Retinal pigment epithelial cell (primary cell): ENCODE measurements at regions not wholly inside any gene's neighbourhood (a gene's known extent, or its start where the extent isn't known, plus 50 kb on each side); places are given as distances from the start of the nearest gene placed in this dataset.

ENCODE experiments used
- DNase-seq: peaks from one replicate; pipeline ENCODE4 v3.0.0-alpha.2; 2010; ENCODE audit warnings: low read depth
- H3K4me3 ChIP-seq: 2 replicates; pipeline ENCODE4 v1.5.1; 2011; ENCODE audit warnings: mild to moderate bottlenecking, low read length, control low read depth, moderate library complexity
- TF ChIP-seq, protein P1 (sequence below): conservative IDR thresholded peaks from 2 replicates; pipeline ENCODE4 v1.5.1; 2011; ENCODE audit warnings: low read depth, low read length, control low read depth, inconsistent platforms

DNA sequence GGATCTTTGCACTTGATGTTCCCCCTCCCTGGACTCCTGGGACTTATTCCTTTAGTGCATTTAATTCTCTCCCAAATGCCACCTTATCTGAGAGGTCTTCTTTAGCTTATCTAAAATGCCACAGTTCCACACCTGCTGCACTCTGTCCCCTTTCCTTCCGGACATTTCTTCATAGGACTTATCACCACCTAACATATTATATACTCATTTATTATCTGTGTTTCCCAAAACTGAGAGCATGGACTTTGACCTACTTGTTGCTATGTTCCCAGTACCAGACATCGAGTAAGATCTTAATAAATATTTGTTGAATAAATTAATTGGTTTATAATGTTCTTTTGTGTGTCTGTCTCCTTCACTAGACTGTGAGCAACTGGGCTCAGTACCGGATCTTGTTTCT lies 585.3 kb downstream of the INSC start:
- DNase-seq = no peak
- TF ChIP-seq, protein P1, sequence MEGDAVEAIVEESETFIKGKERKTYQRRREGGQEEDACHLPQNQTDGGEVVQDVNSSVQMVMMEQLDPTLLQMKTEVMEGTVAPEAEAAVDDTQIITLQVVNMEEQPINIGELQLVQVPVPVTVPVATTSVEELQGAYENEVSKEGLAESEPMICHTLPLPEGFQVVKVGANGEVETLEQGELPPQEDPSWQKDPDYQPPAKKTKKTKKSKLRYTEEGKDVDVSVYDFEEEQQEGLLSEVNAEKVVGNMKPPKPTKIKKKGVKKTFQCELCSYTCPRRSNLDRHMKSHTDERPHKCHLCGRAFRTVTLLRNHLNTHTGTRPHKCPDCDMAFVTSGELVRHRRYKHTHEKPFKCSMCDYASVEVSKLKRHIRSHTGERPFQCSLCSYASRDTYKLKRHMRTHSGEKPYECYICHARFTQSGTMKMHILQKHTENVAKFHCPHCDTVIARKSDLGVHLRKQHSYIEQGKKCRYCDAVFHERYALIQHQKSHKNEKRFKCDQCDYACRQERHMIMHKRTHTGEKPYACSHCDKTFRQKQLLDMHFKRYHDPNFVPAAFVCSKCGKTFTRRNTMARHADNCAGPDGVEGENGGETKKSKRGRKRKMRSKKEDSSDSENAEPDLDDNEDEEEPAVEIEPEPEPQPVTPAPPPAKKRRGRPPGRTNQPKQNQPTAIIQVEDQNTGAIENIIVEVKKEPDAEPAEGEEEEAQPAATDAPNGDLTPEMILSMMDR = no peak
- no peak overlapping the region for H3K4me3 ChIP-seq

DNA sequence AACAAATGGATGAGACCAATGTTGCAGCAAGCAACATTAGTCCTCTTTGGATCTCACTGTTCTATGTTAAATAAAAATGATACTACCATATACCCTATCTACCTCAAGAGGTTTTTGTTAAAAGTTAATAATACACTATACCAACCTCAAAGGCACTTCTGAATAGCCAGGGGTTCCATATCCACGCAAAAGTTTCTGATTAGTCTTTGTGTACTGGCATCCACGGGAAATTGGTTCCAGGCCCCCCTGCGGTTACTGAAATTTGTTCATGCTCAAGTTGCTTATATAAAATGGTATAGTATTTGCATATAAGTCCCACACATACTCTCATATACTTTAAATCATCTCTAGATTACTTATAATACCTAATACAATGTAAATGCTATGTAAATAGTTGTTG lies 585.7 kb downstream of the INSC start:
- H3K4me3 ChIP-seq = no peak overlapping the region
- no peak for DNase-seq
- TF ChIP-seq, protein P1 = no peak

DNA sequence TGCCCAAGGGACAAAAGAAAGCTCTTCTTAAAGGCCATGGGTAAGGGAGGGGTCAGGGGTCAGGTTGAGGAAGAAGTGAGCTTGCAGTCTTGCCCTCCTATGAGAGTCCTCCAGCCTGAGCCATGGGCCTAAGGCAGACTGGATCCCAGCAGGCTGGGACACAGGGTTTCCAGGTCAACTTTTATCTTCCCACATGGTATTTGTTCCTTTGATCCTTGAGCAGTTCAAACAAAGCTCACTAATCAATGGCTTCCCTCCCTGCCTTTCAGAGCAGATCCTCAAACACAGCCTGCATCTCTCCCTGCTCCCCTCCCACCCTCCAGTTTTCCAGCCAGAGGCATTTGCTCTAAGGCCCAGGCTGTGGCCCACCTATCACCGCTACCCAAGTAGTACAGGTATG lies 589.3 kb downstream of the INSC start:
- no peak overlapping the region for H3K4me3 ChIP-seq
- DNase-seq = no peak
- TF ChIP-seq, protein P1 = no peak

DNA sequence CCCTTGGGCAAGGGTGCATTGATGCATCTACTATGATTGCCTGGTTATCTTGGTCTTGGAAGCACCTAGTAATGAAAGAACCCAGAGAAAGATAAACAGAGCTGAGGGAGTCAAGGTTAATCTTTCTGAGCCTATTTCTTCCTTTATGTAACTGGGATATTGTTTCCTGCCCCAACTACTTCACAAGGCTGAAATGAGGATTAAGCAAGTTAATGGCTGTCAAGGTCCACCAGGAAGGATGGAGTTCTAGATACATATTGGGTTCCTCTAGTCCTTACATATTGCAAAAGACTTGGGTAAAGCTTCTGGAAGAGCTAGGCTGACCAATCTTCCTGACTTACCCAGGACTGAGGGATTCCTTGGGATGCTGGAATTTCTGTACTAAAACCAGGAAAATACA lies 589.8 kb downstream of the INSC start:
- H3K4me3 ChIP-seq = no peak overlapping the region
- TF ChIP-seq, protein P1 = no peak
- no peak for DNase-seq

DNA sequence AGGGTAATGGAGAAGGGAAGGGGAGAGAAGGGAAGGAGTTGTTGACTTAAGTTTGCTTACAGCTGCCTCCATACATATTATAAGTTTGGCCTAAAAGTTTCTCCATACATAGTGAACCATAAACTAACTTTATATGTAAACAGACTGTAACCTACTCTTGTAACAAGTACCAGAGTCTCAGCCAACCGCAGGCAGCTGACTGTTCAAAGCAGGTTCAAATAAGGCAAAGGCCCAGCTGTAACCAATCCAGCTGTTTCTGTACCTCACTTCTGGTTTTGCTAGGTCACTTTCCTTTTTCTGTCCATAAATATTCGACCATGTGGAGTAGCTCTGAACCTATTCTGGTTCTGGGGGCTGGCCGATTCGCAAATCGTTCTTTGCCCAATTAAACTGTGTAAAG lies 591.2 kb downstream of the INSC start:
- H3K4me3 ChIP-seq = no peak overlapping the region
- TF ChIP-seq, protein P1 = no peak
- DNase-seq = no peak

DNA sequence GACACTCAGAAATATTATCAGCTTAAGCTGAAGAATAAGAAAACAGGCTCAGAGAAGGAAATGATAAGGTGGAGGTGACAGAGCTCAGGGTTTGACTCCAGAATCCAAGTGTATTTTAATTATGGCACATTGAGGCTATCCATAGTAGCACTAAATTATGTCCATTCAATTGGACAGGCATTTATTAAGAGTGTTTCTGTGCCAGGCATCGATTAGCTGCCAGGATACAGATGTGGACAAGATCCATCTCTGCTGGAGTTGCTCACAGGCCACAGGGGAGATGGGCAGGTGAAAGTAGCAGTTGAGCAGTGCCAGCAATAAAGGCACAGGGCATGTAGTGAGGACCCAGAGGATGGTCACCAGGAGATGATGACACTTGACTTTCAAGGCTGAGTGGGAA lies 592.5 kb downstream of the INSC start:
- DNase-seq = no peak
- TF ChIP-seq, protein P1 = no peak
- no peak overlapping the region for H3K4me3 ChIP-seq

DNA sequence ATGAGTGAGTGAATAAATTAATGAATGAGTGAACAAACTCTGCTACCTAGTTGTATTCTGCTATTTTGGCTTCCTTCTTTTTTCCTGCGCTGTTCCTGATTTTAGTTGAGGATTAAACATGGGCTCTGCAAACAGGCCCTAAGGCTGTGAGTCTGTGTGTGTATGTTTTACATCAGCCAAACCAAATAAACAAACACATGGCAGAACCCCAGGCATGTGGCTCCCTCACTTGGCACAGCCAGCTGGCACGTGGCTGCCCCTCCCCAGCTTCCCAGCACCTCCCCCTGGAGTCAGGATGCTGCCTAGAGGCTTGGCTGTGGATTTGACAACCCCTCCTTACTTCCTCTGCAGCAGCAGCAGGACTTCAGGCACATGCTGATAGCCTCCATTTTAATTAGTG lies 593.2 kb downstream of the INSC start:
- no peak overlapping the region for H3K4me3 ChIP-seq
- DNase-seq = no peak
- TF ChIP-seq, protein P1 = no peak
